22Rv1 (cell line): ENCODE measurements at regions not wholly inside any gene's neighbourhood (a gene's known extent, or its start where the extent isn't known, plus 50 kb on each side); places are given as distances from the start of the nearest gene placed in this dataset.

ENCODE experiments used
- CTCF ChIP-seq: fragments of 450-650 bp; IDR thresholded peaks from 2 replicates; pipeline ENCODE4 v1.5.1; 2017; ENCODE audit warnings: mild to moderate bottlenecking
- ZFX ChIP-seq: fragments of 450-650 bp; IDR thresholded peaks from 2 replicates; pipeline ENCODE4 v1.6.1; 2017; ENCODE audit warnings: antibody characterized with exemption, borderline replicate concordance

- TF ChIP-seq CTCF (no peak), ZFX (no peak)
These were observed 129.5 kb upstream of the PZP start for GRCh38 chr12:9337656-9338055.
